GM23338 (cell line): ENCODE measurements at regions not wholly inside any gene's neighbourhood (a gene's known extent, or its start where the extent isn't known, plus 50 kb on each side); places are given as distances from the start of the nearest gene placed in this dataset.

Source experiments
- ATAC-seq: fragments of 200-7000 bp; cut with Tn5 transposase; 3 replicates; pipeline ENCODE4 v1.9.1; 2020
- DNase-seq: peaks from one replicate; pipeline ENCODE4 v3.0.0-alpha.2; 2015; ENCODE audit warnings: low spot score
- H2AFZ ChIP-seq: fragments of 200-600 bp; sonication (generic); 2 replicates; pipeline ENCODE4 v1.8.0; 2016; ENCODE audit warnings: antibody characterized with exemption, mild to moderate bottlenecking, moderate library complexity
- H3F3A ChIP-seq: fragments of 200-600 bp; sonication (generic); replicated peaks from 2 replicates; pipeline ENCODE4 v1.8.0; 2017; ENCODE audit warnings: antibody characterized with exemption, mixed run types, low read depth
- H3K27ac ChIP-seq: fragments of 200-600 bp; sonication (generic); 2 replicates; pipeline ENCODE4 v1.6.1; 2016; ENCODE audit warnings: low read depth
- H3K27me3 ChIP-seq: fragments of 200-600 bp; sonication (generic); 2 replicates; pipeline ENCODE4 v1.8.0; 2016; ENCODE audit warnings: mild to moderate bottlenecking, mixed run types, moderate library complexity; ENCODE audit not compliant: insufficient read depth
- H3K36me3 ChIP-seq: fragments of 200-600 bp; sonication (generic); 2 replicates; pipeline ENCODE4 v1.8.0; 2016; ENCODE audit warnings: mild to moderate bottlenecking; ENCODE audit not compliant: insufficient read depth
- H3K4me1 ChIP-seq: fragments of 200-600 bp; sonication (generic); 2 replicates; pipeline ENCODE4 v1.8.0; 2016; ENCODE audit warnings: mild to moderate bottlenecking, moderate library complexity; ENCODE audit not compliant: insufficient read depth
- H3K4me2 ChIP-seq: fragments of 200-600 bp; sonication (generic); 2 replicates; pipeline ENCODE4 v1.7.1; 2017; ENCODE audit warnings: mixed run types
- H3K4me3 ChIP-seq: fragments of 200-600 bp; sonication (generic); 2 replicates; pipeline ENCODE4 v1.6.1; 2016; ENCODE audit warnings: mixed run types
- H3K79me2 ChIP-seq: fragments of 200-600 bp; sonication (generic); replicated peaks from 2 replicates; pipeline ENCODE4 v1.8.0; 2017; ENCODE audit warnings: mild to moderate bottlenecking; ENCODE audit not compliant: insufficient read depth
- H3K9me2 ChIP-seq: fragments of 200-600 bp; sonication (generic); 2 replicates; pipeline ENCODE4 v1.8.0; 2017; ENCODE audit not compliant: insufficient read depth
- H4K20me1 ChIP-seq: fragments of 200-600 bp; sonication (generic); replicated peaks from 2 replicates; pipeline ENCODE4 v1.8.0; 2017; ENCODE audit warnings: mild to moderate bottlenecking; ENCODE audit not compliant: insufficient read depth
- H3K27ac Mint-ChIP-seq: 2 replicates; pipeline ENCODE4 v1.8.0; 2020; ENCODE audit warnings: inconsistent platforms, mild to moderate bottlenecking, moderate library complexity, mixed read lengths
- H3K27me3 Mint-ChIP-seq: 3 replicates; pipeline ENCODE4 v1.8.0; 2022; ENCODE audit warnings: low read depth, mild to moderate bottlenecking, moderate library complexity, mixed read lengths, inconsistent platforms; ENCODE audit not compliant: insufficient read depth, poor library complexity
- H3K36me3 Mint-ChIP-seq: 3 replicates; pipeline ENCODE4 v1.8.0; 2021; ENCODE audit warnings: low read depth, mild to moderate bottlenecking, inconsistent platforms, moderate library complexity, mixed read lengths
- H3K4me1 Mint-ChIP-seq: 3 replicates; pipeline ENCODE4 v1.8.0; 2020; ENCODE audit warnings: mild to moderate bottlenecking, inconsistent platforms, mixed read lengths
- H3K4me3 Mint-ChIP-seq: 3 replicates; pipeline ENCODE4 v1.8.0; 2021; ENCODE audit warnings: moderate library complexity, mild to moderate bottlenecking, inconsistent platforms, mixed read lengths
- H3K9me3 Mint-ChIP-seq: 3 replicates; pipeline ENCODE4 v1.8.0; 2020; ENCODE audit warnings: moderate library complexity, mild to moderate bottlenecking, inconsistent platforms, mixed read lengths
- CREB1 ChIP-seq: fragments of 250-450 bp; sonication (Bioruptor Pico); IDR thresholded peaks from 2 replicates; pipeline ENCODE4 v1.5.0; 2020; ENCODE audit warnings: low read depth, mild to moderate bottlenecking, moderate library complexity
- EZH2 ChIP-seq: fragments of 200-600 bp; sonication (generic); IDR thresholded peaks from one replicate; pipeline ENCODE4 v1.8.0; 2017; ENCODE audit warnings: antibody characterized with exemption, mild to moderate bottlenecking, low read depth; ENCODE audit not compliant: unreplicated experiment
- EZH2phosphoT487 ChIP-seq: fragments of 200-600 bp; sonication (generic); IDR thresholded peaks from one replicate; pipeline ENCODE4 v1.8.1; 2018; ENCODE audit warnings: antibody characterized with exemption; ENCODE audit not compliant: unreplicated experiment
- JUNB ChIP-seq: IDR thresholded peaks from one replicate; pipeline ENCODE4 v1.6.1; 2016; ENCODE audit warnings: antibody characterized with exemption; ENCODE audit not compliant: unreplicated experiment
- NANOG ChIP-seq: IDR thresholded peaks from 2 replicates; pipeline ENCODE4 v1.6.1; 2016; ENCODE audit warnings: antibody characterized with exemption, borderline replicate concordance
- POLR2AphosphoS5 ChIP-seq: IDR thresholded peaks from 2 replicates; pipeline ENCODE4 v1.6.1; 2016; ENCODE audit warnings: antibody characterized with exemption, low read depth
- STAT1 ChIP-seq: IDR thresholded peaks from one replicate; pipeline ENCODE4 v1.6.1; 2016; ENCODE audit warnings: antibody characterized with exemption; ENCODE audit not compliant: unreplicated experiment
- ZNF114 ChIP-seq: fragments of 250-450 bp; sonication (Bioruptor Pico); IDR thresholded peaks from 2 replicates; pipeline ENCODE4 v1.5.0; 2020; ENCODE audit warnings: mild to moderate bottlenecking, moderate library complexity
- ZNF331 ChIP-seq: fragments of 250-450 bp; sonication (Bioruptor Pico); IDR thresholded peaks from 2 replicates; pipeline ENCODE4 v1.5.0; 2020; ENCODE audit warnings: low read depth, mild to moderate bottlenecking, moderate library complexity
- TF ChIP-seq, protein P1 (sequence below): IDR thresholded peaks from one replicate; pipeline ENCODE4 v1.6.1; 2018; ENCODE audit warnings: antibody characterized with exemption; ENCODE audit not compliant: unreplicated experiment
- TF ChIP-seq, protein P2 (sequence below), 2 experiments: fragments of 200-600 bp in 1 of 2; sonication (generic) in 1 of 2; conservative IDR thresholded peaks; 2 replicates each; pipeline versions ENCODE4 v1.5.1 to v1.6.1; 2016 to 2017; ENCODE audit warnings: antibody characterized with exemption in 2 of 2, low read depth in 2 of 2, mild to moderate bottlenecking in 2 of 2, moderate library complexity in 1 of 2
- TF ChIP-seq, protein P3 (sequence below): IDR thresholded peaks from 2 replicates; pipeline ENCODE4 v1.6.1; 2016; ENCODE audit warnings: antibody characterized with exemption

DNA sequence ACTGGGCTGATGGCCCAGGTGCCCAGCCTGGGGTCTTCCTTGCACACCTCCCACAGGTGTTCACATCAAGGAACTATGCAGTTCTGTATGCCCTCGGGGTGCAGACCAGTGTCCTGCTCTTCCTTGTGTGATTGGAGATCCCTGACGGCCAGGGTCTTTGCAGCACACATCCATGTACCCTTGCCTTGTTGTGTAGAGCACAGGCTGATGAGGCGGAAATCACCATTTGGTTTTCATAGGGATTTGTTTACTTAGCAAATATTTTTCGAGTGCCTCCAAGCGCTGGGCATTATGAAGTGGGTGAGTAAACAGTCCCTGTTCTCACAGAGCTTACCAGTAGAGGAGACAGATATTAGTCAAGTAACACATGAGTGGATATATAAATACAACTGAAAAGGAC is 209.3 kb upstream of the UMPS start:
- Histone ChIP-seq H3K79me2 (no peaks in the 10 kb centered on the region), H3K4me3 (no peak overlapping the region), H2AFZ (peak overlapping the region; percentile 83), H3K4me2 (peak overlapping the region; percentile 57), H3K4me1 (peaks cover 20% of the 10 kb centered on the region), H3K36me3 (no peaks in the 10 kb centered on the region), H3K27ac (no peak overlapping the region), H3K27me3 (no peaks in the 10 kb centered on the region), H3K9me2 (peaks cover 13% of the 10 kb centered on the region), H4K20me1 (no peaks in the 10 kb centered on the region), H3F3A (no peaks in the 10 kb centered on the region)
- Mint-ChIP-seq H3K36me3 (no peaks in the 10 kb centered on the region), H3K4me3 (no peak overlapping the region), H3K9me3 (no peaks in the 10 kb centered on the region), H3K27me3 (peaks cover 7% of the 10 kb centered on the region), H3K27ac (no peak overlapping the region), H3K4me1 (peaks cover 22% of the 10 kb centered on the region)
- DNase-seq, result no peak
- ATAC-seq, result no peak
- TF ChIP-seq, protein P1, sequence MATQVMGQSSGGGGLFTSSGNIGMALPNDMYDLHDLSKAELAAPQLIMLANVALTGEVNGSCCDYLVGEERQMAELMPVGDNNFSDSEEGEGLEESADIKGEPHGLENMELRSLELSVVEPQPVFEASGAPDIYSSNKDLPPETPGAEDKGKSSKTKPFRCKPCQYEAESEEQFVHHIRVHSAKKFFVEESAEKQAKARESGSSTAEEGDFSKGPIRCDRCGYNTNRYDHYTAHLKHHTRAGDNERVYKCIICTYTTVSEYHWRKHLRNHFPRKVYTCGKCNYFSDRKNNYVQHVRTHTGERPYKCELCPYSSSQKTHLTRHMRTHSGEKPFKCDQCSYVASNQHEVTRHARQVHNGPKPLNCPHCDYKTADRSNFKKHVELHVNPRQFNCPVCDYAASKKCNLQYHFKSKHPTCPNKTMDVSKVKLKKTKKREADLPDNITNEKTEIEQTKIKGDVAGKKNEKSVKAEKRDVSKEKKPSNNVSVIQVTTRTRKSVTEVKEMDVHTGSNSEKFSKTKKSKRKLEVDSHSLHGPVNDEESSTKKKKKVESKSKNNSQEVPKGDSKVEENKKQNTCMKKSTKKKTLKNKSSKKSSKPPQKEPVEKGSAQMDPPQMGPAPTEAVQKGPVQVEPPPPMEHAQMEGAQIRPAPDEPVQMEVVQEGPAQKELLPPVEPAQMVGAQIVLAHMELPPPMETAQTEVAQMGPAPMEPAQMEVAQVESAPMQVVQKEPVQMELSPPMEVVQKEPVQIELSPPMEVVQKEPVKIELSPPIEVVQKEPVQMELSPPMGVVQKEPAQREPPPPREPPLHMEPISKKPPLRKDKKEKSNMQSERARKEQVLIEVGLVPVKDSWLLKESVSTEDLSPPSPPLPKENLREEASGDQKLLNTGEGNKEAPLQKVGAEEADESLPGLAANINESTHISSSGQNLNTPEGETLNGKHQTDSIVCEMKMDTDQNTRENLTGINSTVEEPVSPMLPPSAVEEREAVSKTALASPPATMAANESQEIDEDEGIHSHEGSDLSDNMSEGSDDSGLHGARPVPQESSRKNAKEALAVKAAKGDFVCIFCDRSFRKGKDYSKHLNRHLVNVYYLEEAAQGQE, result no peak
- TF ChIP-seq ZNF331 (no peak), NANOG (no peak), CREB1 (no peak), EZH2 (no peak)
- TF ChIP-seq, protein P2, sequence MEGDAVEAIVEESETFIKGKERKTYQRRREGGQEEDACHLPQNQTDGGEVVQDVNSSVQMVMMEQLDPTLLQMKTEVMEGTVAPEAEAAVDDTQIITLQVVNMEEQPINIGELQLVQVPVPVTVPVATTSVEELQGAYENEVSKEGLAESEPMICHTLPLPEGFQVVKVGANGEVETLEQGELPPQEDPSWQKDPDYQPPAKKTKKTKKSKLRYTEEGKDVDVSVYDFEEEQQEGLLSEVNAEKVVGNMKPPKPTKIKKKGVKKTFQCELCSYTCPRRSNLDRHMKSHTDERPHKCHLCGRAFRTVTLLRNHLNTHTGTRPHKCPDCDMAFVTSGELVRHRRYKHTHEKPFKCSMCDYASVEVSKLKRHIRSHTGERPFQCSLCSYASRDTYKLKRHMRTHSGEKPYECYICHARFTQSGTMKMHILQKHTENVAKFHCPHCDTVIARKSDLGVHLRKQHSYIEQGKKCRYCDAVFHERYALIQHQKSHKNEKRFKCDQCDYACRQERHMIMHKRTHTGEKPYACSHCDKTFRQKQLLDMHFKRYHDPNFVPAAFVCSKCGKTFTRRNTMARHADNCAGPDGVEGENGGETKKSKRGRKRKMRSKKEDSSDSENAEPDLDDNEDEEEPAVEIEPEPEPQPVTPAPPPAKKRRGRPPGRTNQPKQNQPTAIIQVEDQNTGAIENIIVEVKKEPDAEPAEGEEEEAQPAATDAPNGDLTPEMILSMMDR (conservative IDR thresholded peaks at IDR 0.05; ENCODE audit: low read depth in 2 of 2), result no peak

DNA sequence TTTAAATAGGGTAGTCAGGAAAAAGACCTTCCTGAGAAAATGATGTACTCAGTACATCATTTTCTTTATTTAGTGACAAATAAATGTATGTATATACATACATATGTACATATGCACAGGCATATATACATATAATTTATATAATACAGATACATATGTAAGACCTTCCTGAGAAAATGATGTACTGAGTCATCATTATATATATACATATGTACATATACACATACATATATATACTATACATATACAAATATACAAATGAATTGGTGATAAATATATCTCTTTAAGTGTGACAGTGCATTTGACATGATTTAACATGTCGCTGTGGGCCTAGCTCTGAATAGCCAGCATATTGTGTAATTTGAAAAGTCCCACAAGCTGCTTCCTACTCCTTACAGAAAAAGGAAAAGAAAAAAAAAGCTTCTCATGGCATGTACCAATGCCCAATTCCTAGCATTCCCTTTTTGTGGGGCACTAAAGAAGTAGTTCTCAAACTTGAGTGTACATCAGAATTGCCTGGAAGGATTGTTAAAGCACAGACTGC is 208.1 kb upstream of the UMPS start:
- Mint-ChIP-seq H3K9me3 (no peaks in the 10 kb centered on the region), H3K4me1 (peaks cover 22% of the 10 kb centered on the region), H3K4me3 (no peak overlapping the region), H3K27me3 (peaks cover 9% of the 10 kb centered on the region), H3K36me3 (no peaks in the 10 kb centered on the region), H3K27ac (no peak overlapping the region)
- H3K4me1 ChIP-seq, result peaks cover 20% of the 10 kb centered on the region
- no peaks in the 10 kb centered on the region for H3K36me3 ChIP-seq
- H3K9me2 ChIP-seq, result peaks cover 13% of the 10 kb centered on the region
- no peak overlapping the region for H3K27ac ChIP-seq
- H3K4me3 ChIP-seq, result no peak overlapping the region
- H3F3A ChIP-seq, result no peaks in the 10 kb centered on the region
- H3K4me2 ChIP-seq, result no peak overlapping the region
- ATAC-seq (no peak), DNase-seq (no peak)
- no peak overlapping the region for H2AFZ ChIP-seq
- H4K20me1 ChIP-seq, result no peaks in the 10 kb centered on the region
- no peaks in the 10 kb centered on the region for H3K27me3 ChIP-seq
- no peaks in the 10 kb centered on the region for H3K79me2 ChIP-seq
- no peak for TF ChIP-seq EZH2phosphoT487
- no peak for TF ChIP-seq EZH2
- TF ChIP-seq, protein P2 (conservative IDR thresholded peaks at IDR 0.05; ENCODE audit: low read depth in 2 of 2), result no peak
- TF ChIP-seq, protein P3, sequence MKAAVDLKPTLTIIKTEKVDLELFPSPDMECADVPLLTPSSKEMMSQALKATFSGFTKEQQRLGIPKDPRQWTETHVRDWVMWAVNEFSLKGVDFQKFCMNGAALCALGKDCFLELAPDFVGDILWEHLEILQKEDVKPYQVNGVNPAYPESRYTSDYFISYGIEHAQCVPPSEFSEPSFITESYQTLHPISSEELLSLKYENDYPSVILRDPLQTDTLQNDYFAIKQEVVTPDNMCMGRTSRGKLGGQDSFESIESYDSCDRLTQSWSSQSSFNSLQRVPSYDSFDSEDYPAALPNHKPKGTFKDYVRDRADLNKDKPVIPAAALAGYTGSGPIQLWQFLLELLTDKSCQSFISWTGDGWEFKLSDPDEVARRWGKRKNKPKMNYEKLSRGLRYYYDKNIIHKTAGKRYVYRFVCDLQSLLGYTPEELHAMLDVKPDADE, result no peak
- no peak for TF ChIP-seq JUNB
- TF ChIP-seq STAT1, result no peak
- no peak for TF ChIP-seq POLR2AphosphoS5
- no peak for TF ChIP-seq ZNF331
- TF ChIP-seq, protein P1, result no peak
- no peak for TF ChIP-seq ZNF114
- no peak for TF ChIP-seq CREB1
- TF ChIP-seq NANOG, result no peak
